HT-29 (cell line): ENCODE measurements at regions not wholly inside any gene's neighbourhood (a gene's known extent, or its start where the extent isn't known, plus 50 kb on each side); places are given as distances from the start of the nearest gene placed in this dataset.

Experiments used
- DNase-seq: peaks from one replicate; pipeline ENCODE4 v3.0.0-alpha.2; 2015; ENCODE audit warnings: low spot score

DNA sequence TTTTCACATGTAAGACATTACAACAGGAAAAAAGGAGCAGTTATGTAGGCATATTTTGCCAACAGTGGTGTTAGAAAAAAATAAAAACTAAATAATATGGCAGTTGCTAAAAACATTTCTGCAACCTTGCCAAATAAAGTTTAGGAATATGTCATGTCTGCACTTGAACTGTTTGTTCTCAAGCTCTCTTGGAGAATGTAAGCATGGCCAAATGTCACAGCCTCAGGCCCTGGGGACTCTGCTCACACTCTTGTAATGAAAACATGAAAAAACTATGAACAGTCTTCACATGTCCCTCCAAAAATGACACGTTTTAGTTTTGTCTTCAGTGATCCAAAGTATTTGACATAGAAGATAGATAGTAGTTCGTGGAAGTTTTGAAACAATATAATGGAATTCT lies 753.3 kb downstream of the LTN1 start:
- DNase-seq = no peak

DNA sequence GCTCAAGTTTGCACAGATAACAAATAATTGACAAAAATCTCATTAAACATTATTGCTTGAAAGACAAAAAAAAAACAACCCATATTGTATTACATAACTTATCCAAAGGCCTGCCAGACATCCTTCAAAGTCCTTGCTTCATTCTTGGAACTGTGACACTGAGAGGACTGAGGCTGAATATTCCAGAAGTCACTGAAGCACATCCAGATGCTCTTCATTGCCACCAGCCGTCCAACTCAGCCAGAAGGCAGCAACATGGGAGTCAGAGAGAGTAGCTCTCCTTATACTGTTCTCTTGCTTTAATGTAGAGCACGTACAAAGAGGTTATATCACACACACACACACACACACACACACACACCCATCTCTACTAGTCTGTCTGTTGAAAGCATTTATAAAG lies 755.0 kb downstream of the LTN1 start:
- DNase-seq = no peak

DNA sequence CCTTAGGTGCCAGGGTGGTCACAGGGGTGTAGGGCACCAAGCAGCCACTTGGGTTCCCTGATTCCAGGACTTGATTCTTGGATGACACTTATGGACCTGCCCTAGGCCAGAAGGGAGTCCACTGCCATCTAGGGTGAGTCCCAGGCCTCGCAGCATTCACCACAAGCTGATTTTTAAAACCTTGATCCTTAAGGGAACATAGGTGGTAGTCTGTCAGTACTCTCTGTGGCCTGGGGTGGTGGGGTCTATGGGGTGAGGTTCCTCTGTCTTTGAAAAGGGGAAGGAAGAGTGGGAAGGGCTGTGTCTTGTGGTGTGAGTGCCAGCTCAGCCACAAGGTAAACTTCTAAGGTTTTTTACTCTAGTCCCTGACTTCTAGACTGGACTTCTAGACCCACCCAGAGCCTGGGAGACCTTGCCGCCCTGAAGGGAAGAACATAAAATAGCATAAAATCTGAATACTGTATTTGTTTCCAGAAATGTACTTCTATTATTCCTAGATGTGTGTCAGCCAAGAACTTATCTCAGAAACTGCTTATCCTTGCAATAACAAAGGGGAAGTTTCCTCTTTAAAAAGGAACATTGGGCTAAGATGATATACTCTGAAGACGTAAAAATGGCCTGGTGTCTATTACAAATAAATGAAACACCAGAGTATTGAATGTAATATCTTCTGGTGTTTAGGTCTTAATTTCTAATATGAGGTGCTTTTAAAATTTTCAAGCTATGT lies 757.3 kb downstream of the LTN1 start:
- DNase-seq = no peak

DNA sequence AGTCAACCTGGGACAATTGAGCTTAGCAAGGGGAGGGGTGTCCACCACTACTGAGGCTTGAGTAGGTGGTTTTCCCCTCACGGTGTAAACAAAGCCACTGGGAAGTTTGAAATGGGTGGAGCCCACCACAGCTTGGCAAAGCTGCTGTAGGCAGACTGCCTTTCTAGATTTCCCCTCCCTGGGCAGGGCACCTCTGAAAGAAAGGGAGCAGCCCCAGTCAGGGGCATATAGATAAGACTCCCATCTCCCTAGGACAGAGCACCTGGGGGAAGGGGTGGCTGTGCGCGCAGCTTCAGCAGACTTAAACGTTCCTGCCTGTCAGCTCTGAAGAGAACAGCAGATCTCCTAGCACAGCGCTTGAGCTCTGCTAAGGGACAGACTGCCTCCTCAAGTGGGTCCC lies 758.4 kb downstream of the LTN1 start:
- no peak for DNase-seq

DNA sequence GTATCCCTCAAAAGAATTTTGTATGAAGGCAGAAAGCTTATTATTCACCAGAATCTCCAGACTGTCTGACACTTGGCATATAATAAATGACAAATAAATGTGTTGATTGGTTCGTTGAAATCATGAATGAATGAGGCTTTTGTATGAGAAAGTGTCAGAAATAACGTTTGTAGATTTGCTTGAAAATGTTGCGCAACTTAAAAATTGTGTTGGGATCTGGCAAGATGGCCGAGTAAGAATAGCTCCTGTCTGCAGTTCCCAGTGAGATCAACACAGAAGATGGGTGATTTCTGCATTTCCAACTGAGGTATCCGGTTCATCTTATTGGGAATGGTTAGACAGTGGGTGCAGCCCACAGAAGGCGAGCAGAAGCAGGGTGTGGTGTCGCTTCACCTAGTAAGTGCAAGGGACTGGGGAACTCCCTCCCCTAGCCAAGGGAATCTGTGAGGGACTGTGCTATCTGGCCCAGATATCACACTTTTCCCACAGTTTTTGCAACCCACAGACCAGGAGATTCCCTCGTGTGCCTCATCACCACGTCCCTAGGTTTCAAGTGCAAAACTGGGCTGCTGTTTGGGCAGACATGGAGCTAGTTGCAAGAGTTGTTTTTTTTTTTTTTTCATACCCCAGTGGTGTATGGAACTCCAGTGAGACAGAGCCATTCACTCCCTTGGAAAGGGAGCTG lies 759.0 kb downstream of the LTN1 start:
- DNase-seq = no peak

DNA sequence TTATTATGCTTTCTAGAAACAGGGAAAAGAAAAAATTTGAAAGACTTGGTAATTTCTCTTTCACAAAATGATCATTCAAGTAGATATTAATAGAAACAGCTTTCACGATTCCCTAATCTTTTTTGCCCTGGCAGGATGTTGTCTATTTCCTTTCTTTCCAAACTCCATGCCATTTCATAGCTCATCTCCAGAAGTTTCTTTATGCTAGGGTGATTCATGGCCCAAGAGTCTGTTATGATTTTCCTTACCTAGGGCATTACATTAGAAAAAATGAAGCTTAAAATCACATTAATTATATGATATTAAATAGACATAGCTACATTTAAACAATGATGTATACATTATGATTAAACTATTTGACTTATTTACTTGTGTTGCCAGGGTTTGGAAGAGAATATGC lies 762.1 kb downstream of the LTN1 start:
- DNase-seq = no peak

DNA sequence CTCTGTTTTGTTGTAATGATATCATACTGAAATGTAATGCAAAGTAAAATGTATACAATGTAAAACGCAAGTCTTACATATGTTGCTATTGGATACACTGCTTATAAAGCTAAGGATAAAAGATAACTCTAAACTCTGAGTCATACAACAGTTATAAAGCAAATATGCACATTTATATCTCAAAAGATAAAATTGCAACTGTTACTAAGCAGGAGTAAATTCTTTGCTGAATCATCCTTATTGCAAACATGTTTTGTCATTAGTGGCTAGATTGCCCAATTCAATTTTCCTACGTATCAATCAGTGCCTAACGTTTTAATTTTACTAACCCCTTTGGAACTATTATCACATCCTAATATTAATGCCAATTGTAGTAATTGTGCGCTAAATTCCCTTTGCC lies 762.9 kb downstream of the LTN1 start:
- no peak for DNase-seq

DNA sequence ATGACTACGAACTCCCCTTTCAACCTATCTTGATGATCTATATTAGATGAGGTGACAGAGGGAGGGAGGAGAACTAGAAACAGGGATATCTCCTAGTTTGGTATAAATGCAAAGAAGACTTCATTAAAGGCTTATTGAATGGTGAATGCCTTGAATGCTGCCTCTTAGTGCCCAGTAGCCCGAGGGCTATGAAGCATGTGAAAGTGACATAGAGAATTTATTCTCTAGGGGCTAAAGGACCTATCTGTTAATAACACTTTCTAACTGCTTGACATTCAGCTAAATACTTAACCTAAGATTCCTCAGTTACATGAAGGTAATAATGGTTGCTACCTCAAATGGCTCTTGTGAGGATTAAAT lies 764.1 kb downstream of the LTN1 start:
- no peak for DNase-seq

DNA sequence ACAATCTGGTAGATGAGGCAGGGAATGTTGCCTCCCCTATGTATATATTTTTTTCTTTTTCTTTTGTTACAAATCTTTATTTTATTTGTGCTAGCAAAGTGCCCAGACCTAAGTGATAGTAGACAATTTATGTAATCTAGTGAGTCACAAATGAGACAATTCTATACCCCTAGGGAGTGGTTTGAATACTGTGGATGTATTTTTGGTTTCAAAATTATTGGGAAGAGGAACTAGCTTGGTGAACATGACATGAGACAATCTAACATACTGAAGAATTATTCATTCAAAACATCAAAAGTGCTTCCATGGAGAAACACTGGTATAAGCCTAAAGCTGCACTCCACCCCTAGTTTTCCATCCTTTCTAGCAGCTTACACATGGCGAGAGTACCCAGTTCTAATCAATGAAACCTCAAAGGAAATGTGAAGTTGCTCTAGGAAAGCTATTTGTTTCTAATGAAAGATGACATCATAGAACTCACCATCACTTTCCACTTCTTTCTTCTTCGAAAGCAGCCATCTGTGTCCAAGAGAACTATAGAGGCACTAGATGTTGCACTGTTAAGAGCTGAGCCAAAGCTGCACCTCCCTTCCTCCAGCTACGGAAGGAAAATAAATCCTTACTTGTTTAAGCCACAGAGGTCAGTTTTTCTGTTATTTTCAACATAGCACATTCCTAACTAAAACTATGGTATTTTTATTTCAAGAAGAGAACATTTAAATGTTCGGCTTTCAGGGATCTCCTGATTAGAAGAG lies 764.6 kb downstream of the LTN1 start:
- DNase-seq = no peak

DNA sequence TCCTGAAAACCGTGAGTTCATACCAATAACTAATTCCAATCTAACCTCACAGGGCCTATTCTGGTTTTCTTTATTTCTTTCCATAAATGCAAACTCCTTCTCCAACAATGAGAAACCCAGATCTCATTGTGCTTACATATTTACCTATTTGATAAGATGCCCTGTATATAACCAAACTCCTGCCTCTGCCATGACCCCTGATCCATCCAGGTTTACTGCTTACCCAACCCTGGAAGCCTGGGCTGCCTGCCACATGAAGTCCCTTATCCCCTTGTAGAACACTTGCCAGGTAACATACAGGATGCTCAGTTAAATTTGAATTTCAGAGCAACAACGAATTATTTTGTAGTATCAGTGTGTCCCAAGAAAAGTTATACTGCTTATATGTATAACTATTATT lies 766.1 kb downstream of the LTN1 start:
- no peak for DNase-seq

DNA sequence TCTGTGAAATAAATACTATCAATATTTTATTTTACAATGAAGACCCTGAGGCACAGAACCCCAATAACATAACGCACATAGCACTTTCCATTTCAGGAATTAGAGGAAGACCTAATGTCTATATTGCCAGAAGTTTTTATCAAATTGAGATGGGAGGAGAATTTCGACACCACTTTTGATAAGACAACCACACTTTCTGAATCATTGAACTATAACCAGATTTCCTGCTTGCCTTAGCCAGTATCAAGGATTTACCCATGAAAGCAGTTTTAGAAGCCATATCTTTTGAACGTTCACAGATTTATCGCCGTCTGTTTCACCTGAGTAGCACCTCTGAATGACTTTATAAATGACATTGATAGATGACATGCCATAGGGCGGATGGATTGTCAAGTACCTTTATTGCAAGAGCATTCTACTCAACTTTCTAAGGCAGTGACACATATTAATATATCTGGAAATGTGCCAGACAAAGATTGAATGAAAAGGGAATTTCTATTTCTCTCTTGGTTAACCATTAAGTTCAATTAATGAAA lies 768.4 kb downstream of the LTN1 start:
- DNase-seq = no peak

DNA sequence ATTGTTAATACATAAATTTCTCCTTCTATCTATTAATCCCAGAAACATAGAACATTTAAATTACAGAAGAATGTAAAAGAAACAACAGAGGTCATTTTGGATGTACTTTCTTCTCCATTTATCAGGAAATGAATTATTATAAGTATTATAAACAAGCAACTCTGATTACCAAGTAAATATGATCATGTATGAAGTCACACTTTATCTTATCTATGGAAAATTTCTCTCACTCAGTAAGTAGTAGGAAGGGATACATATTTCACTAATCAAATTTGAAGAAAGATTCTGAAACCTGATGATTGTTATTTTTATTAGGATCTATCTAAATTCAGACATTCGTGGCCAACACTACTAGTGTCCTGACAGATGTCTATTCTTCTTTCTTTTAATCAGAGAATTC lies 770.7 kb downstream of the LTN1 start:
- no peak for DNase-seq

DNA sequence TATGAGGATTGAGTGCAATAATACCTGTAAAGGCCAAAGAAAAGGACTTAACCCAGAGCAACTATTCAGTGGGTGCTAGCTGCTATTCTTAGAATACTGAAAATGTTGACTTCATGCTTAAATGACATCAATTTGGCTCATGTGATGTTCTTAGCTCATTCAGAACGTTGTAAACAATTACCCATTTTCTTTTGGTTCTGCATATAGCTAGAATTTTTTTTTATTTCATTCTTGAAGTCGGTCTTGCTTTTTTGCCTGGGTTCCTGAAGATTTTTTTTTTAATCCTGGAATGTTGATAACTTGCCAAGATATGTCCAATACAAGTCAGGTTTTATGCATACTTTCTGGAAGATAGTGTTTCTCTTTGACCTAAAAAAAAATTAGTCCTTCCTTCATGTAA lies 772.0 kb downstream of the LTN1 start:
- DNase-seq = no peak

DNA sequence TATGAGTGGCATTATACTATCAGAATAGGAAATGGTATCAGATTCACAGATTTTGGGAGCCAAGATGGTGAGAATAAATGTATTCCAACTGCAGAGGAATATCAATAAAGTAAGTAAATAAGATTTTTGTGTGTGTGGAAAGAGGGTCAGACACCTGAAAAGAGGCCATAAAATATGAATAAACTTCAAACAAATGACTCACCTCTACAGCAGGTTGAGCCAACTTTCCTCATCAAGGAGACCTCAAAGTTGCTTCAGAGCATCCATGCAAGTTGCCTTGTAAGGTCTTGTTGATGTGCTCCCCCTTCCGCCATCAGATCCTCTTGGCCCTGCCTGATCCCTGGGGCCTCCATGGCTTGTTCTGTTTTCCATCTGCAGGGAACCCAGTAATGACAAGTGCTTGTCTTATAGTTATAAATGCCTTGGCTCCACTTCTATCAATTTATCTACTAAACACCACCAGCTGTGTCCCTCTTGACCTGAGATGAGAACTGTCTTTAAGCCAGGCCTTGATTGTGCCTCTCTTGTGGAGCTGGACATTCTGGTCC lies 775.6 kb downstream of the LTN1 start:
- DNase-seq = no peak

DNA sequence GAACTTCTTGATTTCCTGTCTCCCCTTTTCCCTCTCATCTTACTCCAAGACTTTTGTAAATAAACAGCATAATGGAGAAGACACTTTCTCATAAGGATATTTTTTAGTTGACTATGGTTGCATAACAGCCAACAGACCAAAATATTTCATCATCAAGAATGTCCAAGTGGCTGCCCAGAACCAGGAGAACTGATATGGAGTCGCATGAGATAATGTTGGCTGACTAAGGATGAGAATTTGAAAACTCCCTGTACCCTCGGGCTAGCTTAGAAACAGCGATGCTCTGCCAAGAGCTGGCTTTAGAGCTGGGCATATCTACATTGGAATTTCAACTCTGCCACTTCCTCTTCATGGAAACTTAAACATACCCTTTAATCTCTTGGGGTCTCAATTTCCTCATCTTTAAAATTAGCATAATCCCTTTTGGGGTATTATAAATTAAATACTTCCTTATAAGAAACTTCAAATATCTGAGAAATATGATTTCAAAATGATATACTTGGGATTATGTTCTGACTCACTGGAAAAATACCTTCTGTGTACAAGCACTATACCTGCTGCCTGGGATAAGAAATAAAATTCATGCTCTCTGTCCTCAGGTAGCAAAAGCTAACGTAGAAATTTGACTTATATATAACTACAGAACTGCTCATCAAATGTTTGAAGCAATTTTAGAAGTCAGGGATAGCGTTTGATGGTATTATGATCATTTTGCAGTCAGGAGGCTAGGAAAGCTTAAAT lies 777.3 kb downstream of the LTN1 start:
- no peak for DNase-seq

DNA sequence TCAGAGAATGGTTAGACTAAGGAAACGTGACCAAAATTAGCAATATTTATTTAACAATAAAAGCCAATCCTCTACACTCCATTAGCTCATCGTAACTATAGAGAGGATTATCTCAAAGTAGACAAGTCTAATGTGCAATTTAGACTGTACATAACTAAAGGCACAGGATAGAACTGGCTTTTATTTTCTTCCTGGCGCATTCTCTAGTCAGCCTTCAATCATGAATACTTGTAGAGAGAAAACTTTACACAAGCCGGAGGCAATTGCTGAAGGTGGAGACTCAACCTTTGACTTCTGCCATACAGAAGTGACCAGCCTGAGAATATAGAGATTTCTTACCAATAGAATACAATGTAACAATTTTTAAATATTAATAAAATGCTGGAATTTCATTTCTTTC lies 777.9 kb downstream of the LTN1 start:
- no peak for DNase-seq

DNA sequence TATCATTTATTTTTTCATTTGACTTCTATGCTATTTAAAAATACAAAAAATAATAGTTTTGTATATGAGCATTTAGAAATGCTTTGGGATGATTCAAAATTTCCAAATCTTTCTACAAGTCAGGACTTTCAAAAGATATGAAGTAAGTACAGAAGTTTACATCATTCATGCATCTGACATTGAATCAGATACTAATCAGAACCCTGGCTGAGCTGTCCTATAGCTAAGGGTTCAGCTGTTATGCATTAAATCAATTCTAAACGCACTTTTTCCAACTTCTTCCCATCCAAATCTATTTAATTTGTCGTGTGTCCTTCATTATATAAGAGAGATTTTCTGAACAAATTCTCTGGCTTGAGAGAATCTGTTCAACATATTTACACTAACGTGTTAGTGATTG lies 779.4 kb downstream of the LTN1 start:
- no peak for DNase-seq

DNA sequence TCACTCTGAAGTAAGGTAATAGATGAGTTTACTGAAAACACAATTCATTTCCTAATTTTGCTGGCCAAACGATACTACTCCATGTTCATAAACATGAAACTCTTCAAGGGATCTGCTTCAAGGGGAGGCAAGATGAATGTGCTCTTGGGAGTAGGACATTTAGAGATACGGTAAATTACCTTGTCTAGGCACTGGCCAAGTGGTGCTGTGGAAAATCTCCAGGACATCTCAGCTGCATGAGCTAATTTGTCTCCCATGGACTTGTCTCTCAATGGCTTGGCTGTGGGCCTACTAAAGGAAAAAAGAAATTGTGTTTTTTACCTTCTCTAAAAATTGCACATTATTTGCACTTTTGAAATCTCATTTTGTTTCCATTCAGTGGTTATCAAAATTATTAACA lies 780.6 kb downstream of the LTN1 start:
- no peak for DNase-seq

DNA sequence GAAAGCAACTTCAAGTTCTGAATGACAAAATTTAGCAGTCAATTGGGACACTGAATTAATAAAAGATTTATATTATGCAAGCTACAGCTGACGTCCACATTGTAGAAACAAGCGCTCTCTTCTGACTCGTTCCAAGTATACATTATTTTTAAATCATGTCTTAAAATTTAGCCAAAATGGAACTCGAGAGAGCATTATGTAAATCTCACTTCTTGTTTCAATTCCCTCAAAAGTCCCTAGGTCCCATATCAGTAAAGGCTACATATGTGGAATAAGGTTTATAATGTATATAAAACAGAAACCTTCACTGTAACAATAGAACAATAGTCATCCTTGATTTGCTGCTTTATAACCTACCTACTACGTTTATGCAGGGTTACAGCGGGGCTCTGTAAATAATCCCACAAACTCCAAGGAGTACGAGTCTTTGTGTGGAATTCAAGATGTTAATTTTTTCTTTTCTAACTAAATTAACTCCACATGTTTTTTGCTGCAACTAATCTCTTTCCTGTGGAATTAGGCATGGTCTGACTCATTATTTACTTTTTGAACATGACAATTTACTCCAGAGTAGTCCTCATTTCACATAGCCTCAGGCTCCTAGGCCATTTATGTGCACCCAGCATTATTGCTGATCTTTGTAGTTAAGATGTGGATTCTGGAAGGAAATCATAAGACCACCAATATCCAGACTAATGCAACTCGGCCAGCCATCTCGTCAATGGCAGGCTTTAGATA lies 785.1 kb downstream of the LTN1 start:
- no peak for DNase-seq

DNA sequence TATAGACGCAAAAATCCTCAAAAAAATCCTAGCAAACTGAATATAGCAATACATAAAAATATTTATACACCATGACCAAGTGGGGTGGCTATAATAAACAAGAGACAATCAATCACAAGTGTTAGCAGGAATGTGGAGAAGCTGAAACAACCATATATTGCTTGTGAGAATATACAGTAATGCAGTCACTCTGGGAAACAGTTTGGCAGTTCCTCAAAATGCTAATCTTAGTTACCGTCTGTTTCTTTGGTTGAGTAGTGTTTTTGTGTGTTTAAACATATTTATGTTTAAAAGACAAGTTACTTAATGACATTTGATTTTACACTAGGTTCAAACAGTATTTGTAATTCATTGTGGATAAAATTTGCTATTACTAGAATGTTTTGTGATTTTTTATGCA lies 792.0 kb downstream of the LTN1 start:
- DNase-seq = no peak

DNA sequence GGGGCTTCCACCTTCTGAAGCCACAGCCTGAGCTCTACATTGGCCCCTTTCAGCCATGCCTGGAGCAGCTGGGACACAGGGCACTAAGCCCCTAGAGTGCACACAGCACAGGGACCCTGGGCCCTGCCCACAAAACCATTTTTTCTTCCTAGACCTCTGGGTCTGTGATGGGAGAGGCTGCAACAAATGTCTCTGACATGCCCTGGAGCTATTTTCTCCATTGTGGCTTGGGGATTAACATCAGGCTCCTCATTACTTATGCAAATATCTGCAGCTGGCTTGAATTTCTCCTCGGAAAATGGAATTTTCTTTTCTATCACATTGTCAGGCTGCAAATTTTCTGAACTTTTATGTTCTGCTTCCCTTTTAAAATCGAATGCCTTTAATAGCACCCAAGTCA lies 795.7 kb downstream of the LTN1 start:
- no peak for DNase-seq
